Peyer's patch (tissue), 4 donors: ENCODE measurements at regions not wholly inside any gene's neighbourhood (a gene's known extent, or its start where the extent isn't known, plus 50 kb on each side); places are given as distances from the start of the nearest gene placed in this dataset.
A peak's percentile ranks its signal among the peaks of the same experiment; 100 is the strongest.

ENCODE experiments used
- DNase-seq, 3 donors: peaks; one replicate each; pipeline ENCODE4 v3.0.0-alpha.2; 2017 to 2019
- H3K27ac ChIP-seq, 4 donors: fragments of 200-600 bp; sonication (generic); one replicate each; pipeline ENCODE4 v1.5.1; 2016 to 2019
- H3K27me3 ChIP-seq, 2 donors: fragments of 200-600 bp; sonication (generic); one replicate each; pipeline ENCODE4 v1.5.1; 2019
- H3K36me3 ChIP-seq, 3 donors: fragments of 200-600 bp; sonication (generic); one replicate each; pipeline ENCODE4 v1.5.1; 2016 to 2019
- H3K4me1 ChIP-seq, 4 donors: fragments of 200-600 bp; sonication (generic); one replicate each; pipeline ENCODE4 v1.5.1; 2016 to 2019
- H3K4me3 ChIP-seq, 4 donors: fragments of 200-600 bp; sonication (generic); 1 replicate in 3 of 4; 2 replicates in 1 of 4; pipeline ENCODE4 v1.5.1; 2016 to 2019; ENCODE audit warnings: mild to moderate bottlenecking in 1 of 4
- H3K9me3 ChIP-seq, 4 donors: fragments of 200-600 bp; sonication (generic); one replicate each; pipeline ENCODE4 v1.5.1; 2016 to 2019; ENCODE audit warnings: mild to moderate bottlenecking in 1 of 4
- POLR2A ChIP-seq, 2 donors: fragments of 450-650 bp; IDR thresholded peaks; one replicate each; pipeline ENCODE4 v1.5.1; 2017; ENCODE audit warnings: antibody characterized with exemption in 2 of 2, mild to moderate bottlenecking in 2 of 2, moderate library complexity in 2 of 2
- TF ChIP-seq, protein P1 (sequence below), 6 experiments: fragments of 450-650 bp in 4 of 6; fragments of 200-600 bp in 2 of 6; sonication (generic) in 1 of 6; IDR thresholded peaks; one replicate each; pipeline ENCODE4 v1.5.1; 2017 to 2019; ENCODE audit warnings: antibody characterized with exemption in 6 of 6, mild to moderate bottlenecking in 3 of 6, moderate library complexity in 1 of 6

DNA sequence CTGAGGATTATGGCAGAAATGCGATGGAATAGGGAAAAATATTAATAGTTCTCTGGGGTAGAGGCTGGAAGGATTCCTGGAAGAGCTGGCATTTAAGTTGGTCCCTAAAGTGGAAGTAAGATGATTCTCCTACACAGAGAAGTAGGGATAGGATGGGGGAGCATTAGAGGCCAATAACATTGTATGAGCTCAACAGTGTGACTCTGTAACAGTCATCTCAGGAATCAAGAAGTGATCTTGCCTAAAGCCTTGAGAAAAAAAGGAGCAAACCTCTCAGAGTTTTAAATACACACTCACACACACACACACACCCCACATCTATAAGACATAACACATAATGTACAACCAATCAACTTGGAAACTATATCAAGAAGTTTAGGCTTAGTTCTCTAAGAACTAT lies 117.7 kb upstream of the CDK1 start:
- no peak for TF ChIP-seq POLR2A (IDR thresholded peaks at IDR 0.05)
- TF ChIP-seq, protein P1, sequence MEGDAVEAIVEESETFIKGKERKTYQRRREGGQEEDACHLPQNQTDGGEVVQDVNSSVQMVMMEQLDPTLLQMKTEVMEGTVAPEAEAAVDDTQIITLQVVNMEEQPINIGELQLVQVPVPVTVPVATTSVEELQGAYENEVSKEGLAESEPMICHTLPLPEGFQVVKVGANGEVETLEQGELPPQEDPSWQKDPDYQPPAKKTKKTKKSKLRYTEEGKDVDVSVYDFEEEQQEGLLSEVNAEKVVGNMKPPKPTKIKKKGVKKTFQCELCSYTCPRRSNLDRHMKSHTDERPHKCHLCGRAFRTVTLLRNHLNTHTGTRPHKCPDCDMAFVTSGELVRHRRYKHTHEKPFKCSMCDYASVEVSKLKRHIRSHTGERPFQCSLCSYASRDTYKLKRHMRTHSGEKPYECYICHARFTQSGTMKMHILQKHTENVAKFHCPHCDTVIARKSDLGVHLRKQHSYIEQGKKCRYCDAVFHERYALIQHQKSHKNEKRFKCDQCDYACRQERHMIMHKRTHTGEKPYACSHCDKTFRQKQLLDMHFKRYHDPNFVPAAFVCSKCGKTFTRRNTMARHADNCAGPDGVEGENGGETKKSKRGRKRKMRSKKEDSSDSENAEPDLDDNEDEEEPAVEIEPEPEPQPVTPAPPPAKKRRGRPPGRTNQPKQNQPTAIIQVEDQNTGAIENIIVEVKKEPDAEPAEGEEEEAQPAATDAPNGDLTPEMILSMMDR (IDR thresholded peaks at IDR 0.05): no peak
- DNase-seq: no peak
- Histone ChIP-seq H3K4me1 (no peaks in the 10 kb centered on the region), H3K27me3 (no peaks in the 10 kb centered on the region), H3K9me3 (no peaks in the 10 kb centered on the region), H3K4me3 (no peak overlapping the region), H3K27ac (no peak overlapping the region), H3K36me3 (no peaks in the 10 kb centered on the region)

DNA sequence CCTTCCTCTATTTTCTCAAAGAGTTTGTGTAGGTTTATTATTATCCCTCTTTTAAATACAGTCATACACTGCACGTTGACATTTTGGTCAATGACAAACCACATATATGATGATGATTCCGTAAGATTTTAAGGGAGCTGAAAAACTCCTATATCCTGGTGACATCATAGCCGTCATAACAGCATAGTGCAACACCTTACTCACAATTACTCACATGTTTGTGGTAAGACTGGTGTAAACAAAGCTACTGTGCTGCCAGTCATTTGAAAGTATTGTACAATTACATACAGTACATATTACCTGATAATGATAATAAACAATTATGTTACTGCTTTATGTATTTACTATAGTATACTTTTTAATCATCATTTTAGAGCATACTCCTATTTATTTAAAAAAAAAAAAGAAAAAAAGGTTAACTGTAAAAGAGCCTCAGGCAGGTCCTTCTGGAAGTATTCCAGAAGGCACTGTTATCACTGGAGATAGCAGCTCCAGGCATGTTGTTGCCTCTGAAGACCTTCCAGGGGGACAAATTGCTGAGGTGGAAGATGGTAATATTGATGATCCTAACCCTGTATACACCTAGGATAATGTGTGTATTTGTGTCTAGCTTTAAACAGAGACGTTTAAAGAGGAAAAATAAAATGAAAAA lies 123.3 kb upstream of the CDK1 start:
- Histone ChIP-seq H3K9me3 (no peaks in the 10 kb centered on the region), H3K4me1 (no peaks in the 10 kb centered on the region), H3K27ac (no peak overlapping the region), H3K36me3 (no peaks in the 10 kb centered on the region), H3K27me3 (no peaks in the 10 kb centered on the region), H3K4me3 (no peak overlapping the region)
- no peak for TF ChIP-seq POLR2A (IDR thresholded peaks at IDR 0.05)
- TF ChIP-seq, protein P1 (IDR thresholded peaks at IDR 0.05): no peak
- DNase-seq: no peak

DNA sequence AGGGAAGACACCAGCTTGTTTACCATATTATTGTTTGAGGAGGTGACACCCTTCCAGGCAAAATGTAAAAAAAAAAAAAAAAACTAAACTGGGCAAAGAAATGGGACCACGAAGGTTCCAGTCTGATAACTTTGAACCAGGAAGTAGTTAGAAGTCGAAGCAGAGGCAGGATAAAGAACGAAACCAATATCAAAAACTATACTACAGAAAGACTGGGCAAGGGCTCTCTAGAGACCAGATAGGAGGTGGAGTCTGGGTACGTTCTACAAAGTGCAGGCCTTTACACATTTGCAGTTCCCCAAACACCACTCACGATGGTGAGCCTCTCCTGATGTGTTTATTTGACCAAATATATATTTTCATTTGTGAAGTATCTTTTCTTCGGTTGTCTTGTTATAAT lies 125.7 kb upstream of the CDK1 start:
- no peaks in the 10 kb centered on the region for H3K9me3 ChIP-seq
- H3K27me3 ChIP-seq: no peaks in the 10 kb centered on the region
- DNase-seq: no peak
- TF ChIP-seq, protein P1 (IDR thresholded peaks at IDR 0.05): no peak
- no peak for TF ChIP-seq POLR2A (IDR thresholded peaks at IDR 0.05)
- H3K4me1 ChIP-seq: no peaks in the 10 kb centered on the region
- H3K4me3 ChIP-seq: no peak overlapping the region
- no peak overlapping the region for H3K27ac ChIP-seq
- H3K36me3 ChIP-seq: no peaks in the 10 kb centered on the region

DNA sequence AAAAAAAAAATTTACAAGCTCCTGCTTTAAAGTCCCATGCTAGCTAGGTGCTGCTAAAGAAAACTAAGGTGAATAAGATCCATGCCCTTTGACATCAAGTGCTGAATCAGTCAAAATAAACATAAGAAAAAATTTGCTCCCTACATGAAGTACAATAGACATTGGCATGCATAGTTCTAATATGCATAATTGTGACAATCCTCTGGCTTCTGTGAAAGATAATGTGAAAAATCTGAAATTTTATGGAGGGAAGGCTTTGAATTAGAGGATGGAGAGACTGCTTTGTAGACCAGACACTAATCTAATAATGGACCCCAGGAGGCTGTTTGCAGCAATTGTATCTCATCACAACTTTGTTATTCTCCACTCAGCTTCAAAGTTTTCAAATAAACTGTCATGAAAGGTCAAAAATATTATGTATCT lies 127.9 kb upstream of the CDK1 start:
- H3K36me3 ChIP-seq: no peaks in the 10 kb centered on the region
- DNase-seq: no peak
- no peak overlapping the region for H3K27ac ChIP-seq
- H3K4me3 ChIP-seq: no peak overlapping the region
- no peaks in the 10 kb centered on the region for H3K9me3 ChIP-seq
- no peaks in the 10 kb centered on the region for H3K27me3 ChIP-seq
- TF ChIP-seq, protein P1 (IDR thresholded peaks at IDR 0.05): no peak
- TF ChIP-seq POLR2A (IDR thresholded peaks at IDR 0.05): no peak
- H3K4me1 ChIP-seq: no peaks in the 10 kb centered on the region

DNA sequence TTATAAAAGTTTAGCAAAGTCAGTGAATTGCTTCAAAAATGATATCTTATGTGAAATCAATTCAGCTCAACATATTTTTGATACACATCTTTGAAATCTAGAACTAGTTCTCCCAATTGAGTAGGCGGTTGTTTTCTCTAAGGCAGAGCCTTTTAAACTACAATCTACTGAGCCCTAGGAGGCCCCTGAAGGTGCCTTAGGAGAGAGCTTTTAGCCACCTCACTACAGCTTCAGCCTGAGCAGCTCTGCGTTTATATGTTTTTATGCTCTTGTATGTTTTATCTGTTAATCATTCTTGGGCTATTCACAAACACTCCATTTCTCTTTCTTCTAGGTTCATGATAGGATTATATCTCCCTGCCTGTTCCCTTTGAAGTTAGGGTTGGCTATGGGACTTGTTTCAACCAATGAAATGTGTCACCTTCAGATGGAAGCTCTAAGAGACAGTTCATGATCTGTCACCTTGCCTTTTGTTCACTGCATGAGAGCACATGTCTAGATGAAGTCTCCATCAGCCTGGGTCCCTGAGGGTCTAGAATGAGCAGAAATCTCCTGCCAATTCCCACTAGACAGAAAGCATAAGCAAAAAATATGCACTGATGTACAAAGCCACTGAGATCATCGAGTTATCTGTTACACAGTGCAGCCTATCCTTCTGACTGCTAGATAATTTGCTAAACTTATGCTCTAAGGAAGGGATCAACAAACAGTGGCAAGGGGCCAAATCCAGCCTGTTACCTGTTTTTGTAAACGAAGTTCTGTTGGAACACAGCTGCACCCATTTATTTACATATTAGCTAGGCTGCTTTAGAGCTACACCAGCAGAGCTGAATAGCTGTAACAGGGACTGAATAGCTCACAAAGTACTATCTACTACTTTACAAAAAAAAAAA lies 128.5 kb upstream of the CDK1 start:
- H3K36me3 ChIP-seq: no peaks in the 10 kb centered on the region
- no peak overlapping the region for H3K4me3 ChIP-seq
- H3K27me3 ChIP-seq: no peaks in the 10 kb centered on the region
- H3K4me1 ChIP-seq: no peaks in the 10 kb centered on the region
- H3K27ac ChIP-seq: no peak overlapping the region
- TF ChIP-seq POLR2A (IDR thresholded peaks at IDR 0.05): no peak
- TF ChIP-seq, protein P1 (IDR thresholded peaks at IDR 0.05): no peak
- H3K9me3 ChIP-seq: no peaks in the 10 kb centered on the region
- DNase-seq: peak in 1 of 3 donors; percentile 33
